ENCODE measurements at regions not wholly inside any gene's neighbourhood (a gene's known extent, or its start where the extent isn't known, plus 50 kb on each side); places are given as distances from the start of the nearest gene placed in this dataset.

DNA sequence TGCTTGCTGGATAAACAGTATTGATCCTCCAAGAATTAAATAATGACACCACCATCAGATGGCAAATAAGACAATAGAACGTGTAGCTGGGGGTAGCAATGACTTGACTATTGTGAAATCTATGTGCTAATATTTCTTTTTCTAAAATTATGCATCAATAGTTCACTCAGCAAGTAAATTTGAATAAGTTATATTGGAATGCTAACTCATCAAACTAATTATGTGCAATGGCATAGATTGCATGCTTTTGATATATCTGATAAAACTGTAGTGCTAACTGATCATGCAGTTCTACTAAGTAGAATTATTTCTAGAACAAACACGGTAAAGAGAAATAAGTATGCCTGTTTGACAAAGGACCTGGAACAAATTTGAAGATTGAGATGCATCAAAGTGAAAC, 474.4 kb downstream of the NOVA1 start:
- no peak overlapping the region for H2AFZ ChIP-seq (ENCODE audit: low read depth, low read length, poor library complexity, severe bottlenecking)
- H3K4me1 ChIP-seq (ENCODE audit: control insufficient read depth in 1 of 2, insufficient read depth in 2 of 2, low read length in 2 of 2), result no peaks in the 10 kb centered on the region
- ATAC-seq (no peak), DNase-seq (ENCODE audit: low read depth, low spot score) (no peak)
- POLR2A ChIA-PET, result no interaction called here
- CTCF ChIA-PET, result no interaction called here
- RAD21 ChIA-PET (ENCODE audit: low non-redundant PET in 1 of 2, low total read pairs in 2 of 2, uncharacterized antibody in 2 of 2, unreplicated experiment in 2 of 2), result no interaction called here
- H3K27me3 ChIP-seq (ENCODE audit: insufficient read depth, low read length), result no peaks in the 10 kb centered on the region
- peaks cover 16 to 28% of the 10 kb centered on the region in 2 experiments; a peak in 2 of 4 replicates for H3K9me3 ChIP-seq (ENCODE audit: control insufficient read depth in 1 of 2, insufficient read depth in 1 of 2, low read depth in 1 of 2, low read length in 2 of 2)
- H3K9me2 ChIP-seq (ENCODE audit: insufficient read depth), result no peaks in the 10 kb centered on the region
- no TSS peak for BruUV-seq (replicated peaks)
- H3K36me3 ChIP-seq (ENCODE audit: control insufficient read depth in 1 of 2, insufficient read depth in 2 of 2, low read length in 2 of 2), result no peaks in the 10 kb centered on the region
- H3K9ac ChIP-seq (ENCODE audit: low read length), result no peak overlapping the region
- no peak overlapping the region for H3K4me2 ChIP-seq (ENCODE audit: low read length)
- no peak overlapping the region for H3K27ac ChIP-seq (ENCODE audit: low read depth, low read length)
- no peaks in the 10 kb centered on the region for H3K79me2 ChIP-seq (ENCODE audit: insufficient read depth, low read length)
- no peaks in the 10 kb centered on the region for H4K20me1 ChIP-seq (ENCODE audit: insufficient read depth)
- intact Hi-C loops (cut with micrococcal nuclease), result no loop called here
- H3K4me3 ChIP-seq (replicated peaks in 1 of 2; ENCODE audit: low read depth in 1 of 2, low read length in 2 of 2), result no peak overlapping the region
- TF ChIP-seq, protein P1, sequence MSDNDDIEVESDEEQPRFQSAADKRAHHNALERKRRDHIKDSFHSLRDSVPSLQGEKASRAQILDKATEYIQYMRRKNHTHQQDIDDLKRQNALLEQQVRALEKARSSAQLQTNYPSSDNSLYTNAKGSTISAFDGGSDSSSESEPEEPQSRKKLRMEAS (IDR thresholded peaks at IDR 0.05), result no peak
- TF ChIP-seq EGR1 (IDR thresholded peaks at IDR 0.05; ENCODE audit: low read depth), result no peak
- TF ChIP-seq SIN3A (IDR thresholded peaks at IDR 0.05; ENCODE audit: low read depth), result no peak
- no peak for TF ChIP-seq EZH2phosphoT487 (IDR thresholded peaks at IDR 0.05; ENCODE audit: borderline replicate concordance)
- TF ChIP-seq YY1 (IDR thresholded peaks at IDR 0.05; ENCODE audit: extremely low read depth, insufficient replicate concordance, low read depth, low read length), result no peak
- no peak for TF ChIP-seq ELF1 (IDR thresholded peaks at IDR 0.05; ENCODE audit: borderline replicate concordance, low read depth)
- TF ChIP-seq, protein P2, sequence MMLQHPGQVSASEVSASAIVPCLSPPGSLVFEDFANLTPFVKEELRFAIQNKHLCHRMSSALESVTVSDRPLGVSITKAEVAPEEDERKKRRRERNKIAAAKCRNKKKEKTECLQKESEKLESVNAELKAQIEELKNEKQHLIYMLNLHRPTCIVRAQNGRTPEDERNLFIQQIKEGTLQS (IDR thresholded peaks at IDR 0.05), result no peak
- TF ChIP-seq EZH2 (IDR thresholded peaks at IDR 0.05), result no peak
- TF ChIP-seq, protein P3, sequence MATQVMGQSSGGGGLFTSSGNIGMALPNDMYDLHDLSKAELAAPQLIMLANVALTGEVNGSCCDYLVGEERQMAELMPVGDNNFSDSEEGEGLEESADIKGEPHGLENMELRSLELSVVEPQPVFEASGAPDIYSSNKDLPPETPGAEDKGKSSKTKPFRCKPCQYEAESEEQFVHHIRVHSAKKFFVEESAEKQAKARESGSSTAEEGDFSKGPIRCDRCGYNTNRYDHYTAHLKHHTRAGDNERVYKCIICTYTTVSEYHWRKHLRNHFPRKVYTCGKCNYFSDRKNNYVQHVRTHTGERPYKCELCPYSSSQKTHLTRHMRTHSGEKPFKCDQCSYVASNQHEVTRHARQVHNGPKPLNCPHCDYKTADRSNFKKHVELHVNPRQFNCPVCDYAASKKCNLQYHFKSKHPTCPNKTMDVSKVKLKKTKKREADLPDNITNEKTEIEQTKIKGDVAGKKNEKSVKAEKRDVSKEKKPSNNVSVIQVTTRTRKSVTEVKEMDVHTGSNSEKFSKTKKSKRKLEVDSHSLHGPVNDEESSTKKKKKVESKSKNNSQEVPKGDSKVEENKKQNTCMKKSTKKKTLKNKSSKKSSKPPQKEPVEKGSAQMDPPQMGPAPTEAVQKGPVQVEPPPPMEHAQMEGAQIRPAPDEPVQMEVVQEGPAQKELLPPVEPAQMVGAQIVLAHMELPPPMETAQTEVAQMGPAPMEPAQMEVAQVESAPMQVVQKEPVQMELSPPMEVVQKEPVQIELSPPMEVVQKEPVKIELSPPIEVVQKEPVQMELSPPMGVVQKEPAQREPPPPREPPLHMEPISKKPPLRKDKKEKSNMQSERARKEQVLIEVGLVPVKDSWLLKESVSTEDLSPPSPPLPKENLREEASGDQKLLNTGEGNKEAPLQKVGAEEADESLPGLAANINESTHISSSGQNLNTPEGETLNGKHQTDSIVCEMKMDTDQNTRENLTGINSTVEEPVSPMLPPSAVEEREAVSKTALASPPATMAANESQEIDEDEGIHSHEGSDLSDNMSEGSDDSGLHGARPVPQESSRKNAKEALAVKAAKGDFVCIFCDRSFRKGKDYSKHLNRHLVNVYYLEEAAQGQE (IDR thresholded peaks at IDR 0.05; ENCODE audit: low read depth), result no peak
- TF ChIP-seq, protein P4, sequence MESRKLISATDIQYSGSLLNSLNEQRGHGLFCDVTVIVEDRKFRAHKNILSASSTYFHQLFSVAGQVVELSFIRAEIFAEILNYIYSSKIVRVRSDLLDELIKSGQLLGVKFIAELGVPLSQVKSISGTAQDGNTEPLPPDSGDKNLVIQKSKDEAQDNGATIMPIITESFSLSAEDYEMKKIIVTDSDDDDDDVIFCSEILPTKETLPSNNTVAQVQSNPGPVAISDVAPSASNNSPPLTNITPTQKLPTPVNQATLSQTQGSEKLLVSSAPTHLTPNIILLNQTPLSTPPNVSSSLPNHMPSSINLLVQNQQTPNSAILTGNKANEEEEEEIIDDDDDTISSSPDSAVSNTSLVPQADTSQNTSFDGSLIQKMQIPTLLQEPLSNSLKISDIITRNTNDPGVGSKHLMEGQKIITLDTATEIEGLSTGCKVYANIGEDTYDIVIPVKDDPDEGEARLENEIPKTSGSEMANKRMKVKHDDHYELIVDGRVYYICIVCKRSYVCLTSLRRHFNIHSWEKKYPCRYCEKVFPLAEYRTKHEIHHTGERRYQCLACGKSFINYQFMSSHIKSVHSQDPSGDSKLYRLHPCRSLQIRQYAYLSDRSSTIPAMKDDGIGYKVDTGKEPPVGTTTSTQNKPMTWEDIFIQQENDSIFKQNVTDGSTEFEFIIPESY (IDR thresholded peaks at IDR 0.05; ENCODE audit: extremely low read depth, insufficient replicate concordance, low read length), result no peak

All from HCT116 (cell line).